GM23338 (cell line): ENCODE measurements at regions not wholly inside any gene's neighbourhood (a gene's known extent, or its start where the extent isn't known, plus 50 kb on each side); places are given as distances from the start of the nearest gene placed in this dataset.

Experiments used
- ATAC-seq: fragments of 200-7000 bp; cut with Tn5 transposase; 3 replicates; pipeline ENCODE4 v1.9.1; 2020
- DNase-seq: peaks from one replicate; pipeline ENCODE4 v3.0.0-alpha.2; 2015; ENCODE audit warnings: low spot score
- H2AFZ ChIP-seq: fragments of 200-600 bp; sonication (generic); 2 replicates; pipeline ENCODE4 v1.8.0; 2016; ENCODE audit warnings: antibody characterized with exemption, mild to moderate bottlenecking, moderate library complexity
- H3F3A ChIP-seq: fragments of 200-600 bp; sonication (generic); replicated peaks from 2 replicates; pipeline ENCODE4 v1.8.0; 2017; ENCODE audit warnings: antibody characterized with exemption, mixed run types, low read depth
- H3K27ac ChIP-seq: fragments of 200-600 bp; sonication (generic); 2 replicates; pipeline ENCODE4 v1.6.1; 2016; ENCODE audit warnings: low read depth
- H3K27me3 ChIP-seq: fragments of 200-600 bp; sonication (generic); 2 replicates; pipeline ENCODE4 v1.8.0; 2016; ENCODE audit warnings: mild to moderate bottlenecking, mixed run types, moderate library complexity; ENCODE audit not compliant: insufficient read depth
- H3K36me3 ChIP-seq: fragments of 200-600 bp; sonication (generic); 2 replicates; pipeline ENCODE4 v1.8.0; 2016; ENCODE audit warnings: mild to moderate bottlenecking; ENCODE audit not compliant: insufficient read depth
- H3K4me1 ChIP-seq: fragments of 200-600 bp; sonication (generic); 2 replicates; pipeline ENCODE4 v1.8.0; 2016; ENCODE audit warnings: mild to moderate bottlenecking, moderate library complexity; ENCODE audit not compliant: insufficient read depth
- H3K4me2 ChIP-seq: fragments of 200-600 bp; sonication (generic); 2 replicates; pipeline ENCODE4 v1.7.1; 2017; ENCODE audit warnings: mixed run types
- H3K4me3 ChIP-seq: fragments of 200-600 bp; sonication (generic); 2 replicates; pipeline ENCODE4 v1.6.1; 2016; ENCODE audit warnings: mixed run types
- H3K79me2 ChIP-seq: fragments of 200-600 bp; sonication (generic); replicated peaks from 2 replicates; pipeline ENCODE4 v1.8.0; 2017; ENCODE audit warnings: mild to moderate bottlenecking; ENCODE audit not compliant: insufficient read depth
- H3K9me2 ChIP-seq: fragments of 200-600 bp; sonication (generic); 2 replicates; pipeline ENCODE4 v1.8.0; 2017; ENCODE audit not compliant: insufficient read depth
- H4K20me1 ChIP-seq: fragments of 200-600 bp; sonication (generic); replicated peaks from 2 replicates; pipeline ENCODE4 v1.8.0; 2017; ENCODE audit warnings: mild to moderate bottlenecking; ENCODE audit not compliant: insufficient read depth
- H3K27ac Mint-ChIP-seq: 2 replicates; pipeline ENCODE4 v1.8.0; 2020; ENCODE audit warnings: inconsistent platforms, mild to moderate bottlenecking, moderate library complexity, mixed read lengths
- H3K27me3 Mint-ChIP-seq: 3 replicates; pipeline ENCODE4 v1.8.0; 2022; ENCODE audit warnings: low read depth, mild to moderate bottlenecking, moderate library complexity, mixed read lengths, inconsistent platforms; ENCODE audit not compliant: insufficient read depth, poor library complexity
- H3K36me3 Mint-ChIP-seq: 3 replicates; pipeline ENCODE4 v1.8.0; 2021; ENCODE audit warnings: low read depth, mild to moderate bottlenecking, inconsistent platforms, moderate library complexity, mixed read lengths
- H3K4me1 Mint-ChIP-seq: 3 replicates; pipeline ENCODE4 v1.8.0; 2020; ENCODE audit warnings: mild to moderate bottlenecking, inconsistent platforms, mixed read lengths
- H3K4me3 Mint-ChIP-seq: 3 replicates; pipeline ENCODE4 v1.8.0; 2021; ENCODE audit warnings: moderate library complexity, mild to moderate bottlenecking, inconsistent platforms, mixed read lengths
- H3K9me3 Mint-ChIP-seq: 3 replicates; pipeline ENCODE4 v1.8.0; 2020; ENCODE audit warnings: moderate library complexity, mild to moderate bottlenecking, inconsistent platforms, mixed read lengths
- CREB1 ChIP-seq: fragments of 250-450 bp; sonication (Bioruptor Pico); IDR thresholded peaks from 2 replicates; pipeline ENCODE4 v1.5.0; 2020; ENCODE audit warnings: low read depth, mild to moderate bottlenecking, moderate library complexity
- CTCF ChIP-seq, 2 experiments: fragments of 200-600 bp in 1 of 2; sonication (generic) in 1 of 2; conservative IDR thresholded peaks; 2 replicates each; pipeline versions ENCODE4 v1.5.1 to v1.6.1; 2016 to 2017; ENCODE audit warnings: antibody characterized with exemption in 2 of 2, low read depth in 2 of 2, mild to moderate bottlenecking in 2 of 2, moderate library complexity in 1 of 2
- ETS1 ChIP-seq: IDR thresholded peaks from 2 replicates; pipeline ENCODE4 v1.6.1; 2016; ENCODE audit warnings: antibody characterized with exemption
- EZH2 ChIP-seq: fragments of 200-600 bp; sonication (generic); IDR thresholded peaks from one replicate; pipeline ENCODE4 v1.8.0; 2017; ENCODE audit warnings: antibody characterized with exemption, mild to moderate bottlenecking, low read depth; ENCODE audit not compliant: unreplicated experiment
- EZH2phosphoT487 ChIP-seq: fragments of 200-600 bp; sonication (generic); IDR thresholded peaks from one replicate; pipeline ENCODE4 v1.8.1; 2018; ENCODE audit warnings: antibody characterized with exemption; ENCODE audit not compliant: unreplicated experiment
- JUNB ChIP-seq: IDR thresholded peaks from one replicate; pipeline ENCODE4 v1.6.1; 2016; ENCODE audit warnings: antibody characterized with exemption; ENCODE audit not compliant: unreplicated experiment
- NANOG ChIP-seq: IDR thresholded peaks from 2 replicates; pipeline ENCODE4 v1.6.1; 2016; ENCODE audit warnings: antibody characterized with exemption, borderline replicate concordance
- POLR2AphosphoS5 ChIP-seq: IDR thresholded peaks from 2 replicates; pipeline ENCODE4 v1.6.1; 2016; ENCODE audit warnings: antibody characterized with exemption, low read depth
- STAT1 ChIP-seq: IDR thresholded peaks from one replicate; pipeline ENCODE4 v1.6.1; 2016; ENCODE audit warnings: antibody characterized with exemption; ENCODE audit not compliant: unreplicated experiment
- ZNF114 ChIP-seq: fragments of 250-450 bp; sonication (Bioruptor Pico); IDR thresholded peaks from 2 replicates; pipeline ENCODE4 v1.5.0; 2020; ENCODE audit warnings: mild to moderate bottlenecking, moderate library complexity
- ZNF331 ChIP-seq: fragments of 250-450 bp; sonication (Bioruptor Pico); IDR thresholded peaks from 2 replicates; pipeline ENCODE4 v1.5.0; 2020; ENCODE audit warnings: low read depth, mild to moderate bottlenecking, moderate library complexity
- ZNF462 ChIP-seq: fragments of 250-450 bp; sonication (Bioruptor Pico); IDR thresholded peaks from 2 replicates; pipeline ENCODE4 v1.5.0; 2020; ENCODE audit warnings: mild to moderate bottlenecking, moderate library complexity
- TF ChIP-seq, protein P1 (sequence below): IDR thresholded peaks from one replicate; pipeline ENCODE4 v1.6.1; 2018; ENCODE audit warnings: antibody characterized with exemption; ENCODE audit not compliant: unreplicated experiment

DNA sequence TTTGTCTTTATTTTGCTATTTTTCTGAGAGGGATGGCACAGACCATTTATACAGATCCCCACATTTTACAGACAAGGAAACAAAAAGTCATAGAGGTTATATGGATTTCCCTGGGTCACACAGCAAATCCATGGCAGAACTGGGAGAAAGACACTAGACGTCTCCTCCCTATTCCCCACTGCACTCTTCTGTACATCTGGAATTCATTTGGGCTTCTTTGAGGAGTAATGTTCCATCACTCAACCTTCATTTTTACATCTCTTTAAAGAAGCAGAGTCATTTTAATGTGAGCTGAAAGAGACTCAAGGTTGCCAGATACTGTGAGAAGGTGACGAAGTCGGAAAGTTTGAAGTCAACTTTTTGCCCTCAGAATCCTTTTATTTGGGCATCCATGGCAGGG, 207.3 kb downstream of the OTOR start:
- ATAC-seq (no peak), DNase-seq (no peak)
- H3K9me3 Mint-ChIP-seq: peaks cover 5% of the 10 kb centered on the region; the same call in 2 of the 3 replicates
- TF ChIP-seq ZNF331 (CRISPR knock-in tag) (no peak), JUNB (no peak), ETS1 (no peak), STAT1 (no peak), POLR2AphosphoS5 (no peak), NANOG (no peak), ZNF462 (CRISPR knock-in tag) (no peak), CREB1 (CRISPR knock-in tag) (no peak), CTCF (conservative IDR thresholded peaks at IDR 0.05; ENCODE audit: low read depth in 2 of 2) (no peak), ZNF114 (no peak), EZH2 (no peak), EZH2phosphoT487 (no peak)
- TF ChIP-seq, protein P1, sequence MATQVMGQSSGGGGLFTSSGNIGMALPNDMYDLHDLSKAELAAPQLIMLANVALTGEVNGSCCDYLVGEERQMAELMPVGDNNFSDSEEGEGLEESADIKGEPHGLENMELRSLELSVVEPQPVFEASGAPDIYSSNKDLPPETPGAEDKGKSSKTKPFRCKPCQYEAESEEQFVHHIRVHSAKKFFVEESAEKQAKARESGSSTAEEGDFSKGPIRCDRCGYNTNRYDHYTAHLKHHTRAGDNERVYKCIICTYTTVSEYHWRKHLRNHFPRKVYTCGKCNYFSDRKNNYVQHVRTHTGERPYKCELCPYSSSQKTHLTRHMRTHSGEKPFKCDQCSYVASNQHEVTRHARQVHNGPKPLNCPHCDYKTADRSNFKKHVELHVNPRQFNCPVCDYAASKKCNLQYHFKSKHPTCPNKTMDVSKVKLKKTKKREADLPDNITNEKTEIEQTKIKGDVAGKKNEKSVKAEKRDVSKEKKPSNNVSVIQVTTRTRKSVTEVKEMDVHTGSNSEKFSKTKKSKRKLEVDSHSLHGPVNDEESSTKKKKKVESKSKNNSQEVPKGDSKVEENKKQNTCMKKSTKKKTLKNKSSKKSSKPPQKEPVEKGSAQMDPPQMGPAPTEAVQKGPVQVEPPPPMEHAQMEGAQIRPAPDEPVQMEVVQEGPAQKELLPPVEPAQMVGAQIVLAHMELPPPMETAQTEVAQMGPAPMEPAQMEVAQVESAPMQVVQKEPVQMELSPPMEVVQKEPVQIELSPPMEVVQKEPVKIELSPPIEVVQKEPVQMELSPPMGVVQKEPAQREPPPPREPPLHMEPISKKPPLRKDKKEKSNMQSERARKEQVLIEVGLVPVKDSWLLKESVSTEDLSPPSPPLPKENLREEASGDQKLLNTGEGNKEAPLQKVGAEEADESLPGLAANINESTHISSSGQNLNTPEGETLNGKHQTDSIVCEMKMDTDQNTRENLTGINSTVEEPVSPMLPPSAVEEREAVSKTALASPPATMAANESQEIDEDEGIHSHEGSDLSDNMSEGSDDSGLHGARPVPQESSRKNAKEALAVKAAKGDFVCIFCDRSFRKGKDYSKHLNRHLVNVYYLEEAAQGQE: no peak
- Histone ChIP-seq H3K4me3 (no peak overlapping the region), H3K4me1 (peaks cover 18% of the 10 kb centered on the region), H4K20me1 (no peaks in the 10 kb centered on the region), H3K79me2 (no peaks in the 10 kb centered on the region), H3K36me3 (no peaks in the 10 kb centered on the region; the same call in 1 of the 2 replicates), H2AFZ (peak overlapping the region; percentile 84; the same call in 1 of the 2 replicates), H3K27ac (no peak overlapping the region), H3K9me2 (peaks cover 16% of the 10 kb centered on the region), H3K27me3 (no peaks in the 10 kb centered on the region), H3K4me2 (peak overlapping the region; percentile 62), H3F3A (no peaks in the 10 kb centered on the region)
- no peak overlapping the region for H3K4me3 Mint-ChIP-seq
- H3K27ac Mint-ChIP-seq: no peak overlapping the region
- peaks cover 4% of the 10 kb centered on the region; the same call in 1 of the 3 replicates for H3K36me3 Mint-ChIP-seq
- H3K4me1 Mint-ChIP-seq: peaks cover 16% of the 10 kb centered on the region; the same call in 2 of the 3 replicates
- H3K27me3 Mint-ChIP-seq: no peaks in the 10 kb centered on the region
